H1 (cell line): ENCODE measurements at regions not wholly inside any gene's neighbourhood (a gene's known extent, or its start where the extent isn't known, plus 50 kb on each side); places are given as distances from the start of the nearest gene placed in this dataset.
"Not testable (repeated sequence)": the region's sequence is repeated elsewhere in the genome, so short reads cannot be mapped to it uniquely, and the experiment has no call there.

Experiments
- CTCF ChIA-PET: fragments of 300-600 bp; sonication (Branson Sonifier 250); formaldehyde crosslinking; loops from one replicate; lab custom pipeline; 2021; ENCODE audit not compliant: partially characterized antibody; lab: Charles Lee
- POLR2A ChIA-PET: fragments of 300-600 bp; sonication (Branson Sonifier 250); formaldehyde crosslinking; loops from one replicate; lab custom pipeline; 2021; ENCODE audit warnings: inconsistent platforms; ENCODE audit not compliant: partially characterized antibody; lab: Charles Lee
- DNase-seq, 2 experiments: peaks; one replicate each; pipeline versions ENCODE4 v3.0.0 to v3.0.0-alpha.2; 2010 to 2022; ENCODE audit warnings: low spot score in 2 of 2, low read depth in 1 of 2, mixed read lengths in 1 of 2
- FAIRE-seq: peaks from 2 replicates; lab custom pipeline; 2011; peaks lifted over from hg19 to GRCh38; lab: Jason Lieb, UNC
- H2AFZ ChIP-seq: 2 replicates; pipeline ENCODE4 v1.8.1; 2012; ENCODE audit warnings: low read length, inconsistent platforms
- H2AK5ac ChIP-seq: 2 replicates; pipeline ENCODE4 v1.6.1; 2013; ENCODE audit warnings: low read depth, low read length
- H2BK120ac ChIP-seq: replicated peaks from 2 replicates; pipeline ENCODE3; 2013; ENCODE audit warnings: low read depth, low read length, inconsistent platforms
- H2BK12ac ChIP-seq: 2 replicates; pipeline ENCODE4 v1.6.1; 2013; ENCODE audit warnings: low read depth, low read length
- H2BK15ac ChIP-seq: 2 replicates; pipeline ENCODE4 v1.6.1; 2013; ENCODE audit warnings: low read length
- H2BK20ac ChIP-seq: 2 replicates; pipeline ENCODE4 v1.6.1; 2013; ENCODE audit warnings: low read length
- H2BK5ac ChIP-seq: 2 replicates; pipeline ENCODE4 v1.6.1; 2013; ENCODE audit warnings: low read depth, low read length
- H3K14ac ChIP-seq: 2 replicates; pipeline ENCODE4 v1.6.1; 2013; ENCODE audit warnings: inconsistent platforms; ENCODE audit not compliant: insufficient read length
- H3K18ac ChIP-seq: 2 replicates; pipeline ENCODE4 v1.6.1; 2013; ENCODE audit warnings: low read length; ENCODE audit errors: extremely low read depth
- H3K23ac ChIP-seq: 2 replicates; pipeline ENCODE4 v1.6.1; 2013; ENCODE audit warnings: inconsistent platforms; ENCODE audit not compliant: insufficient read length
- H3K23me2 ChIP-seq: 2 replicates; pipeline ENCODE4 v1.6.1; 2013; ENCODE audit warnings: low read depth, low read length
- H3K27ac ChIP-seq: 2 replicates; pipeline ENCODE4 v1.6.1; 2011; ENCODE audit warnings: low read depth, low read length, inconsistent platforms
- H3K27me3 ChIP-seq, 4 experiments: replicated peaks in 1 of 4; 1 replicate in 1 of 4; 2 replicates in 3 of 4; pipeline versions ENCODE4 v1.6.1 to v1.8.1; 2011 to 2013; ENCODE audit warnings: low read length in 3 of 4, mild to moderate bottlenecking in 3 of 4, inconsistent platforms in 2 of 4, mixed read lengths in 2 of 4, moderate library complexity in 1 of 4; ENCODE audit not compliant: control insufficient read depth in 3 of 4, insufficient read depth in 3 of 4; ENCODE audit errors: extremely low read depth in 1 of 4
- H3K36me3 ChIP-seq, 4 experiments: 2 replicates each; pipeline versions ENCODE4 v1.6.1 to v1.8.1; 2011 to 2013; ENCODE audit warnings: mild to moderate bottlenecking in 4 of 4, low read length in 3 of 4, moderate library complexity in 2 of 4, control low read depth in 1 of 4, inconsistent platforms in 1 of 4; ENCODE audit not compliant: insufficient read depth in 4 of 4, control insufficient read depth in 2 of 4
- H3K4ac ChIP-seq: replicated peaks from 2 replicates; pipeline ENCODE3; 2013; ENCODE audit warnings: low read length, low read depth, mixed read lengths, inconsistent platforms; ENCODE audit not compliant: insufficient read length
- H3K4me1 ChIP-seq, 4 experiments: replicated peaks in 1 of 4; 1 replicate in 1 of 4; 2 replicates in 3 of 4; pipeline versions ENCODE4 v1.6.1 to v1.8.1; 2011 to 2013; ENCODE audit warnings: low read length in 3 of 4, inconsistent platforms in 2 of 4, mixed read lengths in 1 of 4; ENCODE audit not compliant: insufficient read depth in 4 of 4, control insufficient read depth in 3 of 4
- H3K4me2 ChIP-seq, 2 experiments: 2 replicates each; pipeline versions ENCODE4 v1.6.1 to v1.8.1; 2011 to 2013; ENCODE audit warnings: low read depth in 2 of 2, low read length in 2 of 2, control low read depth in 1 of 2, inconsistent platforms in 1 of 2, mild to moderate bottlenecking in 1 of 2; ENCODE audit not compliant: insufficient read depth in 1 of 2
- H3K4me3 ChIP-seq, 4 experiments: fragments of 200-600, 300-600 bp in 1 of 4; sonication (generic), shearing (Covaris generic), sonication (Bioruptor Twin) in 1 of 4; 2 replicates each; pipeline versions ENCODE4 v1.5.1 to v1.8.1; 2011 to 2016; ENCODE audit warnings: low read length in 4 of 4, low read depth in 3 of 4, control low read depth in 2 of 4, inconsistent platforms in 2 of 4, mild to moderate bottlenecking in 2 of 4, mixed read lengths in 1 of 4, moderate library complexity in 1 of 4; ENCODE audit not compliant: insufficient read depth in 2 of 4; ENCODE audit errors: extremely low read depth in 1 of 4
- H3K56ac ChIP-seq: replicated peaks from 2 replicates; pipeline ENCODE3; 2013; ENCODE audit warnings: low read depth, mild to moderate bottlenecking, mixed read lengths, low read length, inconsistent platforms; ENCODE audit not compliant: insufficient read length
- H3K79me1 ChIP-seq: 2 replicates; pipeline ENCODE4 v1.6.1; 2013; ENCODE audit warnings: low read depth, low read length, control low read depth
- H3K79me2 ChIP-seq, 2 experiments: 2 replicates each; pipeline versions ENCODE4 v1.6.1 to v1.8.1; 2012 to 2013; ENCODE audit warnings: low read length in 2 of 2, mild to moderate bottlenecking in 2 of 2, inconsistent platforms in 1 of 2; ENCODE audit not compliant: insufficient read depth in 2 of 2, control insufficient read depth in 1 of 2
- H3K9ac ChIP-seq, 4 experiments: replicated peaks in 1 of 4; 1 replicate in 1 of 4; 2 replicates in 3 of 4; pipeline versions ENCODE4 v1.6.1 to v1.8.1; 2011 to 2013; ENCODE audit warnings: low read depth in 3 of 4, low read length in 3 of 4, control low read depth in 2 of 4, mild to moderate bottlenecking in 2 of 4, moderate library complexity in 2 of 4, inconsistent platforms in 1 of 4; ENCODE audit errors: extremely low read depth in 1 of 4
- H3K9me3 ChIP-seq, 2 experiments: 2 replicates each; pipeline versions ENCODE4 v1.6.1 to v1.8.1; 2012 to 2013; ENCODE audit warnings: mild to moderate bottlenecking in 2 of 2, moderate library complexity in 2 of 2, control low read depth in 1 of 2, inconsistent platforms in 1 of 2, low read depth in 1 of 2, low read length in 1 of 2, mixed read lengths in 1 of 2; ENCODE audit not compliant: insufficient read depth in 2 of 2
- H4K20me1 ChIP-seq, 2 experiments: replicated peaks in 1 of 2; 2 replicates each; pipeline versions ENCODE3 to v1.8.1; 2011 to 2013; ENCODE audit warnings: inconsistent platforms in 2 of 2, low read length in 2 of 2, mild to moderate bottlenecking in 1 of 2; ENCODE audit not compliant: insufficient read depth in 2 of 2, control insufficient read depth in 1 of 2
- H4K5ac ChIP-seq: 2 replicates; pipeline ENCODE4 v1.6.1; 2013; ENCODE audit warnings: low read length, low read depth, mixed read lengths, inconsistent platforms; ENCODE audit not compliant: insufficient read length
- H4K8ac ChIP-seq: 2 replicates; pipeline ENCODE4 v1.8.0; 2013; ENCODE audit warnings: mild to moderate bottlenecking, moderate library complexity, low read length, inconsistent platforms; ENCODE audit not compliant: insufficient read depth; ENCODE audit errors: extremely low read depth
- H4K91ac ChIP-seq: replicated peaks from 2 replicates; pipeline ENCODE3; 2013; ENCODE audit warnings: low read length, mixed read lengths, inconsistent platforms; ENCODE audit not compliant: insufficient read length
- WGBS, 2 experiments: shearing (Covaris generic) in 1 of 2; methylation state at CpG; one replicate each; pipeline versions ENCODE4 v1.1.6 to v1.1.7; 2013 to 2015; ENCODE audit warnings: low lambda C conversion rate in 2 of 2, mixed read lengths in 2 of 2, inconsistent platforms in 1 of 2, low coverage in 1 of 2, missing lambda C conversion rate in 1 of 2; ENCODE audit not compliant: insufficient replicate concordance in 2 of 2, insufficient coverage in 1 of 2, insufficient read length in 1 of 2; ENCODE audit errors: extremely low coverage in 1 of 2, missing lambda C conversion rate in 1 of 2; 5-methylcytosine and 5-hydroxymethylcytosine counted together

GRCh38 chr6:78676069-78677007 lies 191.0 kb upstream of the IRAK1BP1 start:
- H2BK12ac ChIP-seq, H2BK20ac ChIP-seq, H3K18ac ChIP-seq, H3K4ac ChIP-seq, H3K36me3 ChIP-seq, H3K4me3 ChIP-seq, H2AK5ac ChIP-seq, H3K23ac ChIP-seq, H4K20me1 ChIP-seq, H3K4me2 ChIP-seq, H3K4me1 ChIP-seq, H2AFZ ChIP-seq, H4K5ac ChIP-seq, H3K27ac ChIP-seq, H4K91ac ChIP-seq, H2BK15ac ChIP-seq, H3K23me2 ChIP-seq, H3K9ac ChIP-seq, H4K8ac ChIP-seq, POLR2A ChIA-PET, H3K14ac ChIP-seq, H3K56ac ChIP-seq, H3K79me1 ChIP-seq, H3K27me3 ChIP-seq, FAIRE-seq, H2BK5ac ChIP-seq, H3K79me2 ChIP-seq, DNase-seq, CTCF ChIA-PET, H2BK120ac ChIP-seq: not testable (repeated sequence)
- WGBS, 2 experiments: 87% methylated on average over 15 of the region's 15 CpGs; no CpG with 5 or more reads in 1 of the 2 experiments
- H3K9me3 ChIP-seq: peaks cover 7 to 11% of the 10 kb centered on the region in 2 experiments; a peak in 3 of 4 replicates
